Urinary bladder (tissue), 3 donors: ENCODE measurements at regions not wholly inside any gene's neighbourhood (a gene's known extent, or its start where the extent isn't known, plus 50 kb on each side); places are given as distances from the start of the nearest gene placed in this dataset.

Experiments
- DNase-seq: peaks from one replicate; pipeline ENCODE4 v3.0.0-alpha.2; 2015; ENCODE audit errors: extremely low spot score
- H3K27ac ChIP-seq: one replicate; pipeline ENCODE4 v1.5.1; 2013; ENCODE audit warnings: low read depth, mild to moderate bottlenecking, moderate library complexity
- H3K36me3 ChIP-seq: one replicate; pipeline ENCODE4 v1.6.1; 2013; ENCODE audit warnings: mild to moderate bottlenecking, moderate library complexity; ENCODE audit not compliant: insufficient read depth
- H3K4me1 ChIP-seq: one replicate; pipeline ENCODE4 v1.6.1; 2013; ENCODE audit warnings: mild to moderate bottlenecking, moderate library complexity; ENCODE audit not compliant: insufficient read depth
- H3K4me3 ChIP-seq: one replicate; pipeline ENCODE4 v1.5.1; 2013; ENCODE audit warnings: low read depth, low read length
- WGBS: extraction: QIAGEN DNeasy Blood & Tissue Kit; methylation state at CpG from one replicate; pipeline ENCODE4 v1.1.7; 2013; 5-methylcytosine and 5-hydroxymethylcytosine counted together
- donor health status: healthy with polysubstance abuse.
- donor health status: healthy.

GRCh38 chr22:49562685-49563249, 264.9 kb downstream of the BRD1 start:
- DNase-seq = no peak
- no peaks in the 10 kb centered on the region for H3K36me3 ChIP-seq
- no peaks in the 10 kb centered on the region for H3K4me1 ChIP-seq
- 89% methylated on average over 4 of the region's 4 CpGs for WGBS
- H3K27ac ChIP-seq = no peak overlapping the region
- H3K4me3 ChIP-seq = no peak overlapping the region

GRCh38 chr22:49561976-49562375, 265.7 kb downstream of the BRD1 start:
- DNase-seq = no peak
- WGBS = 68% methylated on average over 6 of the region's 6 CpGs
- Histone ChIP-seq H3K4me1 (no peaks in the 10 kb centered on the region), H3K4me3 (no peak overlapping the region), H3K27ac (no peak overlapping the region), H3K36me3 (no peaks in the 10 kb centered on the region)

- DNase-seq = no peak
- no peaks in the 10 kb centered on the region for H3K36me3 ChIP-seq
- WGBS = 83% methylated on average over 4 of the region's 4 CpGs
- no peaks in the 10 kb centered on the region for H3K4me1 ChIP-seq
- H3K27ac ChIP-seq = no peak overlapping the region
- H3K4me3 ChIP-seq = no peak overlapping the region
Observed at GRCh38 chr22:49561338-49561737, 266.3 kb downstream of the BRD1 start.

DNA sequence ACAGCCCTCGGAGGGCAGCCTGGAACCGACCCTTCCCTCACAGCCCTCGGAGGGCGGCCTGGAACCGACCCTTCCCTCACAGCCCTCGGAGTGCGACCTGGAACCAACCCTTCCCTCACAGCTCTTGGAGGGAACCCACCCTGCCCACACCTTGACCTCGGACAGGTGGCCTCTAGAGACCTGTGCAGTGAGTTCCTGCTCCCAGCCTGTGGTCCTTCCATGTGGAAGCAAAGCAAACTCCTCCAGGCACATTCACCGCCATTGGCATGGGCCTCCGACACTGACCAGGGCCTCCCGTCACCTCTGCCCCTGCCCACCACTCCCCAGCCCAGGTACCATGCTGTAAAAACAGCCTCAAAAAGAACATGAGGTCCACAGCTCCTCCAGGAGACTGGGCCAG, 272.1 kb downstream of the BRD1 start:
- Histone ChIP-seq H3K4me3 (no peak overlapping the region), H3K27ac (no peak overlapping the region), H3K4me1 (no peaks in the 10 kb centered on the region), H3K36me3 (no peaks in the 10 kb centered on the region)
- no peak for DNase-seq
- WGBS = 93% methylated on average over 11 of the region's 11 CpGs

DNA sequence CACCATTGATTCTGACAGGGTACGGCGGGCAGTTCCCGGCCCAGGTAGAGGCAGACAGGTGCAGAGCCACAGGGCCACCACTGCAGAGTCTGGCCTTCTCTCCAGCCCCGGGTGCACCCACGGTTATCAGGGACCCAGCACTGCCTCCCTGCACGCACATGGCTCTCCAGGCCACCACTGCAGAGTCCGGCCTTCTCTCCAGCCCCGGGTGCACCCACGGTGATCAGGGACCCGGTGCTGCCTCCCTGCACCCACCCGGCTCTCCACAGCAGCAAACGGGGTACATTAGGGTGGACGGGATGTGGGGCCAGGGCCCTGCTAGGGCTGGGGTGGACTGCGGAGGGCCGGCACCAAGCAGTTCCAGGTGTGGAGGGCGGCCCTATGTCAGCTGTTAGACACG, 272.9 kb downstream of the BRD1 start:
- Histone ChIP-seq H3K27ac (no peak overlapping the region), H3K4me1 (no peaks in the 10 kb centered on the region), H3K4me3 (no peak overlapping the region), H3K36me3 (no peaks in the 10 kb centered on the region)
- 91% methylated on average over 17 of the region's 17 CpGs for WGBS
- no peak for DNase-seq

DNA sequence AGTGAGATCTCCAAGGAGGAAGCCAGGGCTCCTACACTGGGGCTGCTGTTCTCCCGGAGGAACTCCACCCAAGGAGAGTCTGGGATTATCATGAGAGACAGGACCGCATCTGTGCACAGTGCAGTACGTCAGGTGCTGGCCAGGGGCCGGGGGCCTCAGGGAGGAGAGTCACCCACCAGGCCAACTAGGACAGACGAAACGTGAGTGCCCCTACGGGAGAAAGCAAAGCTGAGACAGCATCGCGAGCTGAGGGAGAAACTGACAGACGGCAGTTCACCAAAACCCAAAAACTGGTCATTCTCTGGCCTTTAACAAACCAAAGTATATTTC, 273.4 kb downstream of the BRD1 start:
- H3K27ac ChIP-seq = no peak overlapping the region
- H3K4me1 ChIP-seq = no peaks in the 10 kb centered on the region
- no peaks in the 10 kb centered on the region for H3K36me3 ChIP-seq
- 84% methylated on average over 10 of the region's 10 CpGs for WGBS
- no peak overlapping the region for H3K4me3 ChIP-seq
- DNase-seq = no peak

GRCh38 chr22:49553518-49554295, 274.0 kb downstream of the BRD1 start:
- H3K36me3 ChIP-seq = no peaks in the 10 kb centered on the region
- no peak overlapping the region for H3K4me3 ChIP-seq
- H3K27ac ChIP-seq = no peak overlapping the region
- DNase-seq = no peak
- no peaks in the 10 kb centered on the region for H3K4me1 ChIP-seq
- WGBS = 67% methylated on average over 20 of the region's 20 CpGs

DNA sequence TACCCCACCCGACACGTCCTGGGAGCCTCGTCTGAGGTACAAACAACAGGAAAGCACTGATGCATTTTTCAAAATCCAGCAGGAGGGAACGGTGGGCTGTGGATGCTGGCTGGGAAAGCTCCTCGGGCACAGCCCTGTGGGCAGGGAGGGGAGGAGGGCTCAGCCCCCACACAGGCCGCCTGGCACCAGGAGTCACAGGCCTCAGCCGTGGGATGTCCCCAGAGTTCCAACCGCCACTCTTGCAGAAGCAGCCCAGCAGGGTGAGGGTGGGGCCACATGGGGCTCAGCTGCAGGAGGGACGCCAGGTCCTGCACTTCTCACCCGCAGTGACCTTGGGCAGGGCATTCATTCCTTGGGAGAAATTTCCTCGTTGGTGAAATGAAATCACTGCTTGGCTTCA, 274.6 kb downstream of the BRD1 start:
- no peak for DNase-seq
- Histone ChIP-seq H3K4me3 (no peak overlapping the region), H3K36me3 (no peaks in the 10 kb centered on the region), H3K4me1 (no peaks in the 10 kb centered on the region), H3K27ac (no peak overlapping the region)
- 75% methylated on average over 11 of the region's 11 CpGs for WGBS

DNA sequence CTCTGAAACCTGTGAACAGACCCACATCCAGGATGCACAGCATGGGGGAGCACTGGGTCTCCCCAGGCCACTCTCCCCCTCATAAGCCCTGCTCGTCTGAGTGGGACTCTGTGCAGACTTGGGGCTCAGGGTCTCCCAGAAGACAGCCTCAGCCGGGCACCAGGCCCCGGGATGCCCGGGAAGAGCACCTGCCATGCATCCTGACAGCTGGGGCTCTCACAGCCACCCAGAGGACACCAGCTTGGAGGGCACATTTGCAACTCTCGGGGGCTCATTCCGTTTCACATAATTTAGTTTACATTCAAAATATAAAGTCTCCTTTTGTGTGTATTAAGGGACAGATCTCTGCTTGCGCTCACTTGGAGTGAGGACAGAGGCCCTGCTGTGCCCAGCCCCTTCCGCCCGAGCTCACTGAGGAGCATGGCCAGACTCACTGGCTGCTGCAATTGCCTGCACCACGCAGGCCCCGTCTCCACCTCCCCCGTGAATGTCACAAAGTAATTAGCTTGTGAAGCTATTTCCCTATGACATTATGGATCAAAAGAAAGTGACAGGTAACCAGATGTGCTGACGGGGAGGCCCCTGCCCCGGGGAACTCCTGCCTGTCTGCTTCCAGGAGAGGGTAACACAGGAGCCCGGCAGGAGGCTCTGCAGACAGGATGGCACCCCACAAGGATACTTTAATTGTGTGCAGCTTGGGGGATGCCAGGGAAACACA, 275.6 kb downstream of the BRD1 start:
- no peak for DNase-seq
- H3K27ac ChIP-seq = no peak overlapping the region
- 56% methylated on average over 15 of the region's 15 CpGs for WGBS

GRCh38 chr22:49551446-49551845, 276.2 kb downstream of the BRD1 start:
- DNase-seq = no peak
- WGBS = 90% methylated on average over 10 of the region's 10 CpGs
- H3K27ac ChIP-seq = no peak overlapping the region

More for the DNA sequence above, 275.6 kb downstream of the BRD1 start:
- Histone ChIP-seq H3K4me1 (no peaks in the 10 kb centered on the region), H3K36me3 (no peaks in the 10 kb centered on the region), H3K4me3 (no peak overlapping the region)

DNA sequence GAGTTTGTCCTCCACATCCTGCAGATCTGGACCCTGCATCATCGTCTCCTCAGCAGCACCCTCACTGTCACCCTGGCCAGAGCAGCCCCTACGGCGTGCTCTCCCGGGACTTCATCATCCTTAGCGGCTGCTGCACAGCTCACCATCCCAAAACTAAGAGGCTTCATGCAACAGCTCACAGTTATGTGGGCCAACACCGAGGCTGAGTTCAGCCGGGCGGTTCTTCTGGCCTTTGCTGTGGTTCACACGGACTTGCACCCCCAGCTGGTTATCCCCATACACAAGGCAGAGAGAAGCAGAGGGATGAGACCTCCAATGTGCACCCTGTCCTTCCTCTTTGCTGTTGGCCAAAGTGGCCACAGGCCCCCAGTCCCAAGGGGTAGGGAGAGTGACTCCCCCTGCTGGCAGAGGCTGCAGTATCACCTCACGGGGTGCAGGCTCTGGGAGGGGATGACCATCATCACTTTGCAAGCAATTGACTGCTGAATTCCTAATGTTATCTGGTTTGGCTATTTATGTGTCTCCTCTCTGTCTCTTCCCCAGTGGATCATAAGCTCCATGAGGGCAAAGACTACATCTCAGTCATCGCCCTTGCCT, 276.8 kb downstream of the BRD1 start:
- Histone ChIP-seq H3K4me3 (no peak overlapping the region), H3K36me3 (no peaks in the 10 kb centered on the region), H3K27ac (no peak overlapping the region), H3K4me1 (no peaks in the 10 kb centered on the region)
- DNase-seq = no peak
- WGBS = 93% methylated on average over 11 of the region's 11 CpGs

More at GRCh38 chr22:49551446-49551845, 276.2 kb downstream of the BRD1 start:
- no peaks in the 10 kb centered on the region for H3K4me1 ChIP-seq
- no peak overlapping the region for H3K4me3 ChIP-seq
- H3K36me3 ChIP-seq = no peaks in the 10 kb centered on the region

- no peak for DNase-seq
- no peak overlapping the region for H3K27ac ChIP-seq
- H3K4me3 ChIP-seq = no peak overlapping the region
- H3K36me3 ChIP-seq = no peaks in the 10 kb centered on the region
- H3K4me1 ChIP-seq = no peaks in the 10 kb centered on the region
- WGBS = 94% methylated on average over 3 of the region's 3 CpGs
Observed at GRCh38 chr22:49550141-49550430, 277.6 kb downstream of the BRD1 start.

DNA sequence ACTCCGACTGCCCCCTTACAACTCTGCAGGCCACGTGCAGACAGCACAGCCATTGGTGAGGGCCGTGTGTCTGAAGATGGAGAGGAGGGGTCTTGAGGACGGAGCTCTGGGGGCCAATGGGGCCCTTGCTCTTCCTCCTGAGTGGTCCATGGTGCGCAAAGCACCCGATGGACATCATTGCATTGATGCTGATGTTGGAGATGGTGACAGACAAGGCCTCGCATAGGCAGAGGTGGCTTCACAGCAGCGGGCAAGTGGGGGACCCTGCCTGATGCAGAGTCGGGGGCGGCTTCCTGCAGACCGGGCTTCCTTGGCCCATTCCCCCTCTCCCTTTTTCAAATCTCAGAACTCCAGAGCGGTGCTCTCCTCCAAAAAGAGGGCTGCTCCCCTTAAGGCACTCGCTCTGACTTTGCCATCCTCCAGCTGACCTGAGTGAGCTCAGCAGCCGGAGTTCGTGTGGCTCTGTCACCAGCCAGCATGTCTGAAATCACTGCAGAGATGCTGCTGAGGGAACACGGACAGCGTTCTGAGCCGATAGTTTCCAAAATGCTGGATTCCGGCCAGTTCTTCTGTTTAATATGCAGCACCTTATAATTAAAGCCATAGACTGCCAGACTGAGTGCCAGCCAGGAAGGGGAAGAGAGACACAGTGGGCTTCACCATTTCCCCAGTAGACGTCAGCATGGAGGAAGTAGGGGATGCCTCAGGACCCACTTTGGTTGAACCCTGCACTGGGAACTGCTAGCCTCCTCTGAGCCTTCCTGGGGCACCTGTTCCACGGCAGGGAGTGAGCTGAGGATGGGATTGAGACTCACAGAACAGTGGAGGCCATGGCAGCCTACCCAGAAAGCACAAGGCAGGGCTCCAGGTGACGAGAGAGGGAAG, 278.2 kb downstream of the BRD1 start:
- Histone ChIP-seq H3K36me3 (no peaks in the 10 kb centered on the region), H3K4me1 (no peaks in the 10 kb centered on the region), H3K27ac (no peak overlapping the region), H3K4me3 (no peak overlapping the region)
- WGBS = 70% methylated on average over 22 of the region's 22 CpGs
- no peak for DNase-seq
